ENCODE measurements at regions not wholly inside any gene's neighbourhood (a gene's known extent, or its start where the extent isn't known, plus 50 kb on each side); places are given as distances from the start of the nearest gene placed in this dataset.

- peaks cover 20% of the 10 kb centered on the region for H3K27me3 ChIP-seq (ENCODE audit: insufficient read depth, poor library complexity, severe bottlenecking)
- H3K27ac ChIP-seq (ENCODE audit: poor library complexity, severe bottlenecking): no peak overlapping the region
- DNase-seq (ENCODE audit: low spot score) (no peak), ATAC-seq (ENCODE audit: low read depth) (no peak)
- no peaks in the 10 kb centered on the region for H3K36me3 ChIP-seq (ENCODE audit: low read depth)
- no peaks in the 10 kb centered on the region for H3K9me3 ChIP-seq (ENCODE audit: severe bottlenecking)
- H3K4me1 ChIP-seq (ENCODE audit: insufficient read depth, poor library complexity, severe bottlenecking): no peaks in the 10 kb centered on the region
- H3K4me3 ChIP-seq (ENCODE audit: severe bottlenecking): no peak overlapping the region
- no peak for TF ChIP-seq CTCF (IDR thresholded peaks at IDR 0.05; ENCODE audit: poor library complexity, severe bottlenecking)
Observed at GRCh38 chr5:44506561-44506960, 117.3 kb upstream of the FGF10 start.

GRCh38 chr5:44499381-44499780 is 110.2 kb upstream of the FGF10 start:
- no peaks in the 10 kb centered on the region for H3K36me3 ChIP-seq (ENCODE audit: low read depth)
- H3K4me1 ChIP-seq (ENCODE audit: insufficient read depth, poor library complexity, severe bottlenecking): no peaks in the 10 kb centered on the region
- DNase-seq (ENCODE audit: low spot score) (no peak), ATAC-seq (ENCODE audit: low read depth) (no peak)
- no peak overlapping the region for H3K27ac ChIP-seq (ENCODE audit: poor library complexity, severe bottlenecking)
- no peak overlapping the region for H3K4me3 ChIP-seq (ENCODE audit: severe bottlenecking)
- H3K27me3 ChIP-seq (ENCODE audit: insufficient read depth, poor library complexity, severe bottlenecking): peaks cover 22% of the 10 kb centered on the region
- H3K9me3 ChIP-seq (ENCODE audit: severe bottlenecking): peaks cover 2% of the 10 kb centered on the region
- no peak for TF ChIP-seq CTCF (IDR thresholded peaks at IDR 0.05; ENCODE audit: poor library complexity, severe bottlenecking)

GRCh38 chr5:44497606-44498005 is 108.4 kb upstream of the FGF10 start:
- Histone ChIP-seq H3K27me3 (ENCODE audit: insufficient read depth, poor library complexity, severe bottlenecking) (peaks cover 22% of the 10 kb centered on the region), H3K9me3 (ENCODE audit: severe bottlenecking) (peaks cover 2% of the 10 kb centered on the region), H3K27ac (ENCODE audit: poor library complexity, severe bottlenecking) (no peak overlapping the region), H3K36me3 (ENCODE audit: low read depth) (no peaks in the 10 kb centered on the region), H3K4me1 (ENCODE audit: insufficient read depth, poor library complexity, severe bottlenecking) (no peaks in the 10 kb centered on the region), H3K4me3 (ENCODE audit: severe bottlenecking) (no peak overlapping the region)
- no peak for ATAC-seq (ENCODE audit: low read depth)
- no peak for DNase-seq (ENCODE audit: low spot score)
- no peak for TF ChIP-seq CTCF (IDR thresholded peaks at IDR 0.05; ENCODE audit: poor library complexity, severe bottlenecking)

GRCh38 chr5:44495280-44495679 is 106.1 kb upstream of the FGF10 start:
- H3K4me1 ChIP-seq (ENCODE audit: insufficient read depth, poor library complexity, severe bottlenecking): no peaks in the 10 kb centered on the region
- peak; percentile 17 for TF ChIP-seq CTCF (IDR thresholded peaks at IDR 0.05; ENCODE audit: poor library complexity, severe bottlenecking)
- no peak overlapping the region for H3K27ac ChIP-seq (ENCODE audit: poor library complexity, severe bottlenecking)
- ATAC-seq (ENCODE audit: low read depth) (no peak), DNase-seq (ENCODE audit: low spot score) (no peak)
- no peaks in the 10 kb centered on the region for H3K36me3 ChIP-seq (ENCODE audit: low read depth)
- H3K4me3 ChIP-seq (ENCODE audit: severe bottlenecking): no peak overlapping the region
- H3K9me3 ChIP-seq (ENCODE audit: severe bottlenecking): no peaks in the 10 kb centered on the region
- peaks cover 22% of the 10 kb centered on the region for H3K27me3 ChIP-seq (ENCODE audit: insufficient read depth, poor library complexity, severe bottlenecking)

- no peaks in the 10 kb centered on the region for H3K9me3 ChIP-seq (ENCODE audit: severe bottlenecking)
- no peaks in the 10 kb centered on the region for H3K4me1 ChIP-seq (ENCODE audit: insufficient read depth, poor library complexity, severe bottlenecking)
- no peak overlapping the region for H3K27ac ChIP-seq (ENCODE audit: poor library complexity, severe bottlenecking)
- ATAC-seq (ENCODE audit: low read depth): no peak
- no peaks in the 10 kb centered on the region for H3K36me3 ChIP-seq (ENCODE audit: low read depth)
- no peak for DNase-seq (ENCODE audit: low spot score)
- TF ChIP-seq CTCF (IDR thresholded peaks at IDR 0.05; ENCODE audit: poor library complexity, severe bottlenecking): no peak
- H3K27me3 ChIP-seq (ENCODE audit: insufficient read depth, poor library complexity, severe bottlenecking): peaks cover 3% of the 10 kb centered on the region
- no peak overlapping the region for H3K4me3 ChIP-seq (ENCODE audit: severe bottlenecking)
Observed at GRCh38 chr5:44489759-44490158, 100.5 kb upstream of the FGF10 start.
